HepG2 (cell line): ENCODE measurements at regions not wholly inside any gene's neighbourhood (a gene's known extent, or its start where the extent isn't known, plus 50 kb on each side); places are given as distances from the start of the nearest gene placed in this dataset.

ENCODE experiments used
- ATAC-seq: fragments of 200-7000 bp; cut with Tn5 transposase; 3 replicates; pipeline ENCODE4 v1.9.1; 2020; ENCODE audit warnings: mild to moderate bottlenecking, moderate library complexity
- BruUV-seq: library from RNA; stranded (reverse); fragments of 400-500 nt; replicated peaks from 2 replicates; lab custom pipeline; 2021; lab: Mats Ljungman, UMichigan
- CTCF ChIA-PET: fragments of 300-600 bp; formaldehyde crosslinking; extraction: SDS; loops from one replicate; lab custom pipeline; 2021; ENCODE audit warnings: low total read pairs, inconsistent platforms, low intra/inter-chr PET ratio; lab: Yijun Ruan, JAX
- POLR2A ChIA-PET: fragments of 350-600 bp; sonication (Branson Sonifier 250); formaldehyde crosslinking; loops from one replicate; lab custom pipeline; 2020; ENCODE audit warnings: antibody characterized with exemption, inconsistent platforms; lab: Yijun Ruan, JAX
- DNase-seq: peaks from one replicate; pipeline ENCODE4 v3.0.0-alpha.2; 2015; ENCODE audit warnings: low spot score
- FAIRE-seq: peaks from 3 replicates; lab custom pipeline; 2011; peaks lifted over from hg19 to GRCh38; lab: Jason Lieb, UNC
- H2AFZ ChIP-seq: one replicate; pipeline ENCODE4 v1.6.1; 2011; ENCODE audit warnings: low read length, inconsistent platforms
- H3K27ac ChIP-seq: fragments of 300-600 bp; 3 replicates; pipeline ENCODE4 v1.8.0; 2011; ENCODE audit warnings: mixed run types, mild to moderate bottlenecking, mixed read lengths, low read length, inconsistent platforms; ENCODE audit not compliant: insufficient read depth; ENCODE audit errors: extremely low read length
- H3K27me3 ChIP-seq, 2 experiments: fragments of 200-600 bp in 1 of 2; 2 replicates in 1 of 2; 3 replicates in 1 of 2; pipeline versions ENCODE4 v1.6.0 to v1.8.0; 2011; ENCODE audit warnings: low read length in 2 of 2, mild to moderate bottlenecking in 2 of 2, moderate library complexity in 2 of 2, inconsistent platforms in 1 of 2; ENCODE audit not compliant: insufficient read depth in 2 of 2, control insufficient read depth in 1 of 2
- H3K36me3 ChIP-seq, 2 experiments: fragments of 200-600 bp in 1 of 2; replicated peaks in 1 of 2; 2 replicates in 1 of 2; 3 replicates in 1 of 2; pipeline versions ENCODE4 v1.5.1 to v1.8.0; 2011; ENCODE audit warnings: low read length in 2 of 2, inconsistent platforms in 1 of 2; ENCODE audit not compliant: insufficient read depth in 2 of 2, control insufficient read depth in 1 of 2
- H3K4me1 ChIP-seq: 2 replicates; pipeline ENCODE4 v1.5.1; 2012; ENCODE audit warnings: low read length, inconsistent platforms; ENCODE audit not compliant: insufficient read depth
- H3K4me2 ChIP-seq: 2 replicates; pipeline ENCODE4 v1.6.0; 2011; ENCODE audit warnings: low read depth, low read length, inconsistent platforms
- H3K4me3 ChIP-seq, 3 experiments: fragments of 200-600 bp in 1 of 3; sonication (generic), shearing (Covaris generic) in 1 of 3; replicated peaks in 1 of 3; 2 replicates each; pipeline ENCODE4 v1.5.1; 2011 to 2016; ENCODE audit warnings: low read length in 3 of 3, inconsistent platforms in 2 of 3, low read depth in 2 of 3, mild to moderate bottlenecking in 2 of 3, control low read depth in 1 of 3, mixed read lengths in 1 of 3; ENCODE audit not compliant: insufficient read depth in 1 of 3
- H3K79me2 ChIP-seq: one replicate; pipeline ENCODE4 v1.6.1; 2011; ENCODE audit warnings: low read length, inconsistent platforms; ENCODE audit not compliant: insufficient read depth
- H3K9ac ChIP-seq: 2 replicates; pipeline ENCODE4 v1.6.0; 2011; ENCODE audit warnings: mild to moderate bottlenecking, low read depth, low read length, inconsistent platforms; ENCODE audit not compliant: insufficient read depth
- H3K9me3 ChIP-seq: 2 replicates; pipeline ENCODE4 v1.5.1; 2012; ENCODE audit warnings: mild to moderate bottlenecking, low read length
- H4K20me1 ChIP-seq: 2 replicates; pipeline ENCODE4 v1.6.0; 2011; ENCODE audit warnings: inconsistent platforms, mild to moderate bottlenecking, low read length, moderate library complexity; ENCODE audit not compliant: insufficient read depth
- AFF4 ChIP-seq: sonication (generic); formaldehyde crosslinking; IDR thresholded peaks from 2 replicates; pipeline ENCODE4 v1.4.0; 2020; ENCODE audit warnings: missing genetic modification reagents
- ISL2 ChIP-seq: sonication (generic); formaldehyde crosslinking; IDR thresholded peaks from 2 replicates; pipeline ENCODE4 v1.5.0; 2020; ENCODE audit warnings: missing genetic modification reagents
- ISX ChIP-seq: sonication (generic); formaldehyde crosslinking; conservative IDR thresholded peaks from 2 replicates; pipeline ENCODE4 v1.5.0; 2020; ENCODE audit warnings: missing genetic modification reagents
- JARID2 ChIP-seq: sonication (generic); formaldehyde crosslinking; IDR thresholded peaks from 2 replicates; pipeline ENCODE4 v1.8.1; 2023; ENCODE audit warnings: missing genetic modification reagents, inconsistent platforms; ENCODE audit not compliant: insufficient replicate concordance
- MED13 ChIP-seq: sonication (generic); formaldehyde crosslinking; IDR thresholded peaks from 2 replicates; pipeline ENCODE4 v1.5.0; 2020; ENCODE audit warnings: missing genetic modification reagents
- NFATC3 ChIP-seq: sonication (generic); formaldehyde crosslinking; IDR thresholded peaks from 2 replicates; pipeline ENCODE4 v1.5.1; 2020; ENCODE audit warnings: mild to moderate bottlenecking, missing genetic modification reagents
- PHF21A ChIP-seq: sonication (generic); formaldehyde crosslinking; IDR thresholded peaks from 2 replicates; pipeline ENCODE4 v1.5.0; 2020; ENCODE audit warnings: mild to moderate bottlenecking, missing genetic modification reagents
- SOX5 ChIP-seq: IDR thresholded peaks from 2 replicates; pipeline ENCODE4 v1.6.1; 2016; ENCODE audit warnings: borderline replicate concordance
- TCF12 ChIP-seq, 2 experiments: fragments of 450-650 bp in 1 of 2; sonication (generic) in 1 of 2; formaldehyde crosslinking in 1 of 2; IDR thresholded peaks; 2 replicates each; pipeline versions ENCODE4 v1.6.1 to v1.8.0; 2017 to 2022; ENCODE audit warnings: antibody characterized with exemption in 1 of 2, mild to moderate bottlenecking in 1 of 2, missing genetic modification reagents in 1 of 2, moderate library complexity in 1 of 2
- ZBTB7A ChIP-seq: sonication (generic); formaldehyde crosslinking; IDR thresholded peaks from 2 replicates; pipeline ENCODE4 v1.8.0; 2022; ENCODE audit warnings: mild to moderate bottlenecking, missing genetic modification reagents
- ZNF232 ChIP-seq: sonication (generic); formaldehyde crosslinking; IDR thresholded peaks from 2 replicates; pipeline ENCODE4 v1.4.0; 2020; ENCODE audit warnings: missing genetic modification reagents, borderline replicate concordance
- ZNF431 ChIP-seq: sonication (generic); formaldehyde crosslinking; IDR thresholded peaks from 2 replicates; pipeline ENCODE4 v1.9.0; 2022; ENCODE audit warnings: missing genetic modification reagents, low read depth, mild to moderate bottlenecking, borderline replicate concordance
- ZNF816 ChIP-seq: sonication (generic); formaldehyde crosslinking; IDR thresholded peaks from 2 replicates; pipeline ENCODE4 v1.8.0; 2022; ENCODE audit warnings: missing genetic modification reagents, mild to moderate bottlenecking, borderline replicate concordance
- whole genome bisulfite sequencing: methylation state at CpG from one replicate; pipeline ENCODE4 v1.1.6; 2017; ENCODE audit warnings: low lambda C conversion rate; 5-methylcytosine and 5-hydroxymethylcytosine counted together
- in situ Hi-C: cut with HindIII; loops from 2 replicates; pipeline ENCODE4 v1.10.0; 2017; ENCODE audit warnings: low pct_unique_long_range_greater_than_20kb; ENCODE audit not compliant: extremely low pct_ligation_motif_present
- intact Hi-C: fragments of 100-400 bp; cut with micrococcal nuclease; formaldehyde crosslinking; loops from one replicate; pipeline ENCODE4 v1.10.0; 2022; ENCODE audit not compliant: unreplicated experiment
- TF ChIP-seq, protein P1 (sequence below), 2 experiments: sonication (generic) in 1 of 2; formaldehyde crosslinking in 1 of 2; IDR thresholded peaks; 2 replicates each; pipeline versions ENCODE4 v1.4.0 to v1.6.1; 2018 to 2020; ENCODE audit warnings: missing genetic modification reagents in 2 of 2, borderline replicate concordance in 1 of 2, low read depth in 1 of 2, mild to moderate bottlenecking in 1 of 2, missing biosample characterization in 1 of 2
- TF ChIP-seq, protein P2 (sequence below): fragments of 450-650 bp; IDR thresholded peaks from 2 replicates; pipeline ENCODE4 v1.6.1; 2017; ENCODE audit warnings: mild to moderate bottlenecking

GRCh38 chr16:80407265-80407987, 133.4 kb upstream of the DYNLRB2 start:
- H3K36me3 ChIP-seq = no peaks in the 10 kb centered on the region
- DNase-seq (peak; percentile 92), ATAC-seq (peak; percentile 99), FAIRE-seq (peak; percentile 98)
- H3K9me3 ChIP-seq = no peaks in the 10 kb centered on the region
- H3K9ac ChIP-seq = peak overlapping the region; percentile 34
- ChIA-PET POLR2A (interaction anchor here (0.7 to 1.3 kb wide), 2 partner anchors 19 to 144 kb away, joined by 3 to 5 read pairs; no protein-coding TSS in a partner anchor), CTCF (no interaction called here)
- H3K4me1 ChIP-seq = peaks cover 58% of the 10 kb centered on the region
- H3K27me3 ChIP-seq = no peaks in the 10 kb centered on the region
- peak overlapping the region; percentile 85 for H3K27ac ChIP-seq
- H3K4me2 ChIP-seq = peak overlapping the region; percentile 56
- H3K79me2 ChIP-seq = no peaks in the 10 kb centered on the region
- H2AFZ ChIP-seq = no peak overlapping the region
- BruUV-seq = no TSS peak
- 11% methylated on average over 3 of the region's 3 CpGs for whole genome bisulfite sequencing
- peak overlapping the region in 2 of 3 experiments; percentile 8 to 14; a peak in 1 of 6 replicates for H3K4me3 ChIP-seq
- no peaks in the 10 kb centered on the region for H4K20me1 ChIP-seq
- intact Hi-C loops = loop anchor here (1.0 to 5.0 kb wide), 3 partner anchors 60 to 142 kb away; no protein-coding TSS in a partner anchor
- in situ Hi-C loops = no loop called here
- TF ChIP-seq NFATC3 (no peak), JARID2 (CRISPR knock-in tag) (no peak), ISL2 (CRISPR knock-in tag) (peak; percentile 90), PHF21A (CRISPR knock-in tag) (peak; percentile 94), SOX5 (peak; percentile 88), AFF4 (CRISPR knock-in tag) (no peak), TCF12 (IDR thresholded peaks at IDR 0.05) (no peak), TCF12 (CRISPR knock-in tag; IDR thresholded peaks at IDR 0.05) (0 out of 2 replicates have a peak, but pooled peaks have one; percentile 68), MED13 (CRISPR knock-in tag) (no peak; the same call in 1 of the 2 replicates), ISX (CRISPR knock-in tag) (no peak), ZNF431 (CRISPR knock-in tag) (peak; percentile 46; the same call in 1 of the 2 replicates), ZNF232 (CRISPR knock-in tag) (no peak), ZBTB7A (CRISPR knock-in tag) (peak; percentile 91), ZNF816 (CRISPR knock-in tag) (0 out of 2 replicates have a peak, but pooled peaks have one; percentile 8)
- TF ChIP-seq, protein P1, sequence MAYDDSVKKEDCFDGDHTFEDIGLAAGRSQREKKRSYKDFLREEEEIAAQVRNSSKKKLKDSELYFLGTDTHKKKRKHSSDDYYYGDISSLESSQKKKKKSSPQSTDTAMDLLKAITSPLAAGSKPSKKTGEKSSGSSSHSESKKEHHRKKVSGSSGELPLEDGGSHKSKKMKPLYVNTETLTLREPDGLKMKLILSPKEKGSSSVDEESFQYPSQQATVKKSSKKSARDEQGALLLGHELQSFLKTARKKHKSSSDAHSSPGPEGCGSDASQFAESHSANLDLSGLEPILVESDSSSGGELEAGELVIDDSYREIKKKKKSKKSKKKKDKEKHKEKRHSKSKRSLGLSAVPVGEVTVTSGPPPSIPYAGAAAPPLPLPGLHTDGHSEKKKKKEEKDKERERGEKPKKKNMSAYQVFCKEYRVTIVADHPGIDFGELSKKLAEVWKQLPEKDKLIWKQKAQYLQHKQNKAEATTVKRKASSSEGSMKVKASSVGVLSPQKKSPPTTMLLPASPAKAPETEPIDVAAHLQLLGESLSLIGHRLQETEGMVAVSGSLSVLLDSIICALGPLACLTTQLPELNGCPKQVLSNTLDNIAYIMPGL (CRISPR knock-in tag; IDR thresholded peaks at IDR 0.05; ENCODE audit: borderline replicate concordance in 1 of 2, low read depth in 1 of 2) = peak; percentile 8 to 22; a peak in 1 of 4 replicates
- TF ChIP-seq, protein P2, sequence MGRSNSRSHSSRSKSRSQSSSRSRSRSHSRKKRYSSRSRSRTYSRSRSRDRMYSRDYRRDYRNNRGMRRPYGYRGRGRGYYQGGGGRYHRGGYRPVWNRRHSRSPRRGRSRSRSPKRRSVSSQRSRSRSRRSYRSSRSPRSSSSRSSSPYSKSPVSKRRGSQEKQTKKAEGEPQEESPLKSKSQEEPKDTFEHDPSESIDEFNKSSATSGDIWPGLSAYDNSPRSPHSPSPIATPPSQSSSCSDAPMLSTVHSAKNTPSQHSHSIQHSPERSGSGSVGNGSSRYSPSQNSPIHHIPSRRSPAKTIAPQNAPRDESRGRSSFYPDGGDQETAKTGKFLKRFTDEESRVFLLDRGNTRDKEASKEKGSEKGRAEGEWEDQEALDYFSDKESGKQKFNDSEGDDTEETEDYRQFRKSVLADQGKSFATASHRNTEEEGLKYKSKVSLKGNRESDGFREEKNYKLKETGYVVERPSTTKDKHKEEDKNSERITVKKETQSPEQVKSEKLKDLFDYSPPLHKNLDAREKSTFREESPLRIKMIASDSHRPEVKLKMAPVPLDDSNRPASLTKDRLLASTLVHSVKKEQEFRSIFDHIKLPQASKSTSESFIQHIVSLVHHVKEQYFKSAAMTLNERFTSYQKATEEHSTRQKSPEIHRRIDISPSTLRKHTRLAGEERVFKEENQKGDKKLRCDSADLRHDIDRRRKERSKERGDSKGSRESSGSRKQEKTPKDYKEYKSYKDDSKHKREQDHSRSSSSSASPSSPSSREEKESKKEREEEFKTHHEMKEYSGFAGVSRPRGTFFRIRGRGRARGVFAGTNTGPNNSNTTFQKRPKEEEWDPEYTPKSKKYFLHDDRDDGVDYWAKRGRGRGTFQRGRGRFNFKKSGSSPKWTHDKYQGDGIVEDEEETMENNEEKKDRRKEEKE = no peak
